ENCODE measurements at regions not wholly inside any gene's neighbourhood (a gene's known extent, or its start where the extent isn't known, plus 50 kb on each side); places are given as distances from the start of the nearest gene placed in this dataset.

GRCh38 chr7:49702099-49702498 is 71.3 kb upstream of the VWC2 start:
- no peak for TF ChIP-seq CTCF (IDR thresholded peaks at IDR 0.05 in 8 of 11, conservative IDR thresholded peaks at IDR 0.05 in 3 of 11)
- TF ChIP-seq POLR2A (IDR thresholded peaks at IDR 0.05): no peak
- no peak for TF ChIP-seq POLR2AphosphoS5 (IDR thresholded peaks at IDR 0.05)

Data from spleen (tissue), 7 donors.